Amniotic epithelial cell (primary cell): ENCODE measurements at regions not wholly inside any gene's neighbourhood (a gene's known extent, or its start where the extent isn't known, plus 50 kb on each side); places are given as distances from the start of the nearest gene placed in this dataset.

Source experiments
- DNase-seq: peaks from one replicate; pipeline ENCODE4 v3.0.0-alpha.2; 2010; ENCODE audit warnings: low read depth

- peak; percentile 86 for DNase-seq
Observed at GRCh38 chr4:53775381-53775780, 184.1 kb upstream of the LNX1 start.

- no peak for DNase-seq
Observed at GRCh38 chr4:53771326-53771725, 180.0 kb upstream of the LNX1 start.

- DNase-seq: peak; percentile 92
Observed at GRCh38 chr4:53767482-53767881, 176.2 kb upstream of the LNX1 start.

- DNase-seq: peak; percentile 62
Observed at GRCh38 chr4:53764761-53765490, 173.6 kb upstream of the LNX1 start.

GRCh38 chr4:53763813-53764597 is 172.7 kb upstream of the LNX1 start:
- DNase-seq: peak; percentile 96

GRCh38 chr4:53755656-53756055 is 164.4 kb upstream of the LNX1 start:
- DNase-seq: no peak

DNA sequence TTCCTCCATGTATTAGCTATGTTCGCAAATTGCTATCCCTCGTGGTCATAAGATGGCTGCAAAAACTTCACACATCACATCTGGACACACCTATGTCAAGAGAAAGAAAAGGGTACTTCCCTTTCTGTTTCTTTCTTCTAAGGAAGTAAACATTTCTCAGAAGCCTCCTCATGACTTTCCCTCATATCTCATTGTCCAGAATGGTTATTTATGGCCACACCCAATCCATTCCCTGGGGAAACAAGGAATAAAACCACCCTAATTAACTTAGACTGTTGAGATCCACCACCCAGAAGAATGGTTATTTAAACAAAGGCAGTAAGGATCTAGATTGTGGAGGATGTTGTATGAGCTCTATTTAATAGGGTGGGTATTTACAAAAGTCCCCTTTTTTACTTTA is 160.8 kb upstream of the LNX1 start:
- DNase-seq: no peak

GRCh38 chr4:53748328-53748772 is 157.1 kb upstream of the LNX1 start:
- no peak for DNase-seq

GRCh38 chr4:53747401-53747800 is 156.1 kb upstream of the LNX1 start:
- DNase-seq: no peak

GRCh38 chr4:53744446-53745160 is 153.3 kb upstream of the LNX1 start:
- no peak for DNase-seq

- DNase-seq: peak; percentile 41
Observed at GRCh38 chr4:53734584-53735353, 143.5 kb upstream of the LNX1 start.

- DNase-seq: no peak
Observed at GRCh38 chr4:53734182-53734581, 142.9 kb upstream of the LNX1 start.

DNA sequence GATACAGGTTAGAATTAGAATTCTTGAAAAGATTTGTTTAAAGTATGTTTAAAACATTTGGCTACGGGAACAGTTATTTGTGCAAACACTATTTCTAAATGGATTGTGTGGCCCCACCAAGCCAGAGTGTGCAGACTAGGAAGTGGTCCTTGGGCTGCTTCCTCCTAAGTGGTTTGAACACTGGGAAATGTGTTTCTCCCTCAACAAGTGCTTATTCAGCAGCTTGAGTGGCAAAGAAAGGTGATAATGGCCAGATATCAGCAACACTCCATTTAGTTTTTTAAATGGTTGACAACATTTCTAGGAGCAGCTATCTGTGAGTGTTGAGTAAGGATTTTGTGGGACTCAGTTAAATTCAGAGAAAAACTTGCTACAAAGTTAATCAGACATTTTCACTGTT is 141.4 kb upstream of the LNX1 start:
- no peak for DNase-seq

- no peak for DNase-seq
Observed at GRCh38 chr4:53730031-53730805, 138.9 kb upstream of the LNX1 start.

DNA sequence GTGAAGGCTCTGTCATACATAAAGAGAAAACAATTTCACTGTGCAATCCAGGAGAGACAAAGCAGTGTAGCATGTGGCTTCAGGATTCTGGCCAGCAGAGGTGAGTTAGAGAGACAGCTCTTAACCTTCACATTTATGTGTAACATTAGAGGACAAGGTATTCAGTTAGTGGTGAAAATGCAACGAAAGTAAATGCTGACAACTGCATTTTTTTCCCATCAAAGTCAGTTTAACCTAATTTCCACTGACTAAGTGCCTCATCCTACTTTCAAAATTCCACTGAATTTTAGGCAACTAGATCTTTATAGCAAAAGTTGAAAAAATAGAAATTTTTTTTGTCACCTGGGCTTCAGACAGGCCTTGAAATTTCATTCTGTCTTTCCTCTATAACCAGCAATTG is 130.8 kb upstream of the LNX1 start:
- peak; percentile 57 for DNase-seq

GRCh38 chr4:53721263-53721662 is 130.0 kb upstream of the LNX1 start:
- peak; percentile 70 for DNase-seq

DNA sequence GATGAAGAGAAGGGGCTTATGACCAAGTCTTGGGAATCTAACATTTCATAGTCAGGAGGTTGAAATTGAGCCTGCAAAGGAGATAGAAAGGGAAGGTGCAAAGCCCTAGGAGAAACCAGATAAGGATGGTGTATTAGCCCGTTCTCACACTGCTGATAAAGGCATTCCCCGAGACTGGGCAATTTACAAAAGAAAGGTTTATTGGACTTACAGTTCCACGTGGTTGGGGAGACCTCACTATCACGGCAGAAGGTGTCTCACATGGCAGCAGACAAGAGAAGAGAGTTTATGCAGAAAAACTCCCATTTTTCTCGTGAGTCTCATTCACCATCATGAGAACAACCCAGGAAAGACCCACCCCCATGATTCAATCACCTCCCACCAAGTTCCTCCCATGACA is 129.5 kb upstream of the LNX1 start:
- DNase-seq: no peak

DNA sequence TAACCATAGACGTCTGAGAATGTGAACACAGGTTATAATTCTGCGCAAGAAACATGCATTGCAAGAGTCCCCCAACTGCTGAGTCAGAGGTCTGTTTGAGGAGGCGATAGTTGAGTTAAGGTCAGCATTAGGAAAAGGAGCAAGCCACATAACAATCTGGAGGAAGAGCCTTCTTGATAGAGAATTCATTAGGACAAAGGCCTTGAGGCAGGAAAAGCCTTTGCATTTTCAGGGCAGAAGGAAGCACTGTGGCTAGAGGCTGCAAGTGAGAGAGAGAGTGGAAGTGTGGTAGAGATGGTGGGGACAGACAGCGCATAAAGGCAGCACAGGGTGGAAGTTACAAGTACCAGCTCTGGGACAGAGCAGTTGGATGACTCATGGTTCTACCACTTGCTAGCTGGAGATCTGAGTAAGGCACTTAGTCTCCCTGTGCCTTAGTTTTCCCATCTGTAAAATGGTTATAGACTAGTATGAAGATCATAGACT is 125.8 kb upstream of the LNX1 start:
- DNase-seq: peak; percentile 88

DNA sequence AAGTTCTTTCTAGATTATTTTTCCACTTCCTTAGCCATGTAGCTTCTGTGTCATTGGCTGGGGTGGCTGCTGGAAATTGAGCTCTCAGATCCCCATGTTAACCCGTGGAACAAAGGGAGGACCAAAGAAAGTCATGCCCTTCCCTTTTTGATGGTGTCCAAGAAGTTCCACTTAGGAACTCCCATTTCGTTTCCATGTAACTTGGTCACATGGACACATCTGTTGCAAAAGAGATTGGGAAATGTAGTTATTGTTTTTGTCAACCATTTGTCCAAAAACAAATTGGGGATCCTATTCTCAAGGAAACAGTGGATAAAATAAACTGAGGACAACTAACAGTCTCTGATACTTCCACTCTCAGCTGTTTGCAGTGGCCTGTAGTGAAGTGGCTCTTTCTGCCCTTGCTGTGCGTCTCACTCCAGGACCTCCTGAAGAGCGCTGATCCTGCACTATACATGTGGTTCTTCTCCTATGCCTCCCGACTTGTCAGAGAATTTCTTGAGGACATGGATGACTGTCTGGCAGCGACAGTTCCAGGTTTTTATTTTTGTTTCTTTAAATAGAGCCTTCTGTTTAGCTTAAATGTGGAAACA is 125.3 kb upstream of the LNX1 start:
- DNase-seq: peak; percentile 51

DNA sequence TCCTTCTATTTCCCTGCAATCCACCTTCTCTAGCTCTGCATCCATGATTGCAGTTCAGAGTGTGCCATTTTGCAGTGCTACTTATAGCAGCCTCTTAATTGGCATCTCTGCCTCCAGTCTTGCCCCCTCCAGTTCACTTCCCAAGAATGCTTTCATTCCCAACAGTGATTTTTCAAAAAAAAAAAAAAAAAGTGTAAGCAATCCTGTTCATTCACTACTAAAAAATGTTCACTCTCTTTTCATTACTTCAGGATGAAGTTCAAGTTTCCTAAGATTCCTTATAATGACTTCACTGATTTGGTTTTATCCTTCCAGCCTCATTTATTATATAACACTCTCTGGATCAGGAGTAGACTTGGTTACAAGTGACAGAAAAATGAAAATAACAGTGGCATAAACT is 124.7 kb upstream of the LNX1 start:
- no peak for DNase-seq
